Neural progenitor cell (in vitro differentiated cells): ENCODE measurements at regions not wholly inside any gene's neighbourhood (a gene's known extent, or its start where the extent isn't known, plus 50 kb on each side); places are given as distances from the start of the nearest gene placed in this dataset.

Experiments used
- DNase-seq: peaks from one replicate; pipeline ENCODE4 v3.0.0-alpha.2; 2016; ENCODE audit warnings: low spot score
- H2AFZ ChIP-seq: fragments of 200-600 bp; sonication (generic); replicated peaks from 2 replicates; pipeline ENCODE4 v1.6.1; 2016; ENCODE audit warnings: antibody characterized with exemption
- H3F3A ChIP-seq: fragments of 200-600 bp; sonication (generic); 2 replicates; pipeline ENCODE4 v1.6.1; 2016; ENCODE audit warnings: antibody characterized with exemption, low read depth
- H3K27ac ChIP-seq: fragments of 200-600 bp; sonication (generic); 2 replicates; pipeline ENCODE4 v1.5.1; 2016; ENCODE audit warnings: mild to moderate bottlenecking
- H3K27me3 ChIP-seq: fragments of 200-600 bp; sonication (generic); 2 replicates; pipeline ENCODE4 v1.6.1; 2016; ENCODE audit warnings: mild to moderate bottlenecking, moderate library complexity
- H3K36me3 ChIP-seq: fragments of 200-600 bp; sonication (generic); 2 replicates; pipeline ENCODE4 v1.5.1; 2016
- H3K4me1 ChIP-seq: fragments of 200-600 bp; sonication (generic); 2 replicates; pipeline ENCODE4 v1.6.1; 2016; ENCODE audit warnings: mixed run types
- H3K4me2 ChIP-seq: fragments of 200-600 bp; sonication (generic); 2 replicates; pipeline ENCODE4 v1.6.1; 2016
- H3K4me3 ChIP-seq: fragments of 200-600 bp; sonication (generic); 2 replicates; pipeline ENCODE4 v1.5.1; 2016
- H3K79me2 ChIP-seq: fragments of 200-600 bp; sonication (generic); 2 replicates; pipeline ENCODE4 v1.6.1; 2016; ENCODE audit warnings: low read depth
- H3K9ac ChIP-seq: fragments of 200-600 bp; sonication (generic); 2 replicates; pipeline ENCODE4 v1.6.1; 2016
- H3K9me3 ChIP-seq: fragments of 200-600 bp; sonication (generic); 2 replicates; pipeline ENCODE4 v1.5.1; 2016; ENCODE audit warnings: low read depth
- H4K20me1 ChIP-seq: fragments of 200-600 bp; sonication (generic); 2 replicates; pipeline ENCODE4 v1.6.1; 2016; ENCODE audit warnings: low read depth
- H3K27ac Mint-ChIP-seq: 3 replicates; pipeline ENCODE4 v1.8.0; 2021; ENCODE audit warnings: mixed read lengths
- H3K27me3 Mint-ChIP-seq: 2 replicates; pipeline ENCODE4 v1.8.0; 2022; ENCODE audit warnings: low read depth, mild to moderate bottlenecking, inconsistent platforms, moderate library complexity, mixed read lengths; ENCODE audit not compliant: insufficient read depth
- H3K36me3 Mint-ChIP-seq: 3 replicates; pipeline ENCODE4 v1.8.0; 2021; ENCODE audit warnings: mixed read lengths
- H3K4me1 Mint-ChIP-seq: 3 replicates; pipeline ENCODE4 v1.8.0; 2021; ENCODE audit warnings: mixed read lengths
- H3K4me3 Mint-ChIP-seq: 3 replicates; pipeline ENCODE4 v1.8.0; 2021; ENCODE audit warnings: mild to moderate bottlenecking, moderate library complexity, mixed read lengths
- H3K9me3 Mint-ChIP-seq: 3 replicates; pipeline ENCODE4 v1.8.0; 2020; ENCODE audit warnings: mixed read lengths
- EZH2 ChIP-seq: fragments of 200-600 bp; sonication (generic); IDR thresholded peaks from 2 replicates; pipeline ENCODE4 v1.6.1; 2017; ENCODE audit warnings: antibody characterized with exemption, mild to moderate bottlenecking, moderate library complexity
- EZH2phosphoT487 ChIP-seq: fragments of 200-600 bp; sonication (generic); IDR thresholded peaks from 2 replicates; pipeline ENCODE4 v1.6.1; 2017; ENCODE audit warnings: antibody characterized with exemption
- TF ChIP-seq, protein P1 (sequence below): fragments of 200-600 bp; sonication (generic); IDR thresholded peaks from 2 replicates; pipeline ENCODE4 v1.5.1; 2017; ENCODE audit warnings: antibody characterized with exemption, mild to moderate bottlenecking

GRCh38 chr6:4383910-4384638 lies 248.7 kb upstream of the ECI2 start:
- Histone ChIP-seq H3K4me2 (peak overlapping the region; percentile 46), H3K9me3 (no peaks in the 10 kb centered on the region), H3K79me2 (no peaks in the 10 kb centered on the region), H3K27ac (no peak overlapping the region), H3K36me3 (no peaks in the 10 kb centered on the region), H3K4me1 (peaks cover 30% of the 10 kb centered on the region), H4K20me1 (no peaks in the 10 kb centered on the region), H3K4me3 (peak overlapping the region; percentile 5), H3K9ac (no peak overlapping the region), H2AFZ (peak overlapping the region; percentile 15), H3K27me3 (no peaks in the 10 kb centered on the region), H3F3A (peaks cover 7% of the 10 kb centered on the region)
- no peak overlapping the region for H3K27ac Mint-ChIP-seq
- peaks cover 6% of the 10 kb centered on the region for H3K27me3 Mint-ChIP-seq
- H3K4me3 Mint-ChIP-seq: no peak overlapping the region
- H3K9me3 Mint-ChIP-seq: peaks cover 44% of the 10 kb centered on the region
- peak; percentile 62 for DNase-seq
- peaks cover 13% of the 10 kb centered on the region for H3K4me1 Mint-ChIP-seq
- TF ChIP-seq EZH2 (no peak), EZH2phosphoT487 (no peak)
- TF ChIP-seq, protein P1, sequence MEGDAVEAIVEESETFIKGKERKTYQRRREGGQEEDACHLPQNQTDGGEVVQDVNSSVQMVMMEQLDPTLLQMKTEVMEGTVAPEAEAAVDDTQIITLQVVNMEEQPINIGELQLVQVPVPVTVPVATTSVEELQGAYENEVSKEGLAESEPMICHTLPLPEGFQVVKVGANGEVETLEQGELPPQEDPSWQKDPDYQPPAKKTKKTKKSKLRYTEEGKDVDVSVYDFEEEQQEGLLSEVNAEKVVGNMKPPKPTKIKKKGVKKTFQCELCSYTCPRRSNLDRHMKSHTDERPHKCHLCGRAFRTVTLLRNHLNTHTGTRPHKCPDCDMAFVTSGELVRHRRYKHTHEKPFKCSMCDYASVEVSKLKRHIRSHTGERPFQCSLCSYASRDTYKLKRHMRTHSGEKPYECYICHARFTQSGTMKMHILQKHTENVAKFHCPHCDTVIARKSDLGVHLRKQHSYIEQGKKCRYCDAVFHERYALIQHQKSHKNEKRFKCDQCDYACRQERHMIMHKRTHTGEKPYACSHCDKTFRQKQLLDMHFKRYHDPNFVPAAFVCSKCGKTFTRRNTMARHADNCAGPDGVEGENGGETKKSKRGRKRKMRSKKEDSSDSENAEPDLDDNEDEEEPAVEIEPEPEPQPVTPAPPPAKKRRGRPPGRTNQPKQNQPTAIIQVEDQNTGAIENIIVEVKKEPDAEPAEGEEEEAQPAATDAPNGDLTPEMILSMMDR: no peak
- H3K36me3 Mint-ChIP-seq: peaks cover 7% of the 10 kb centered on the region

- no peaks in the 10 kb centered on the region for H3K27me3 ChIP-seq
- Mint-ChIP-seq H3K27me3 (peaks cover 3% of the 10 kb centered on the region), H3K4me1 (no peaks in the 10 kb centered on the region), H3K4me3 (no peak overlapping the region), H3K36me3 (peaks cover 4% of the 10 kb centered on the region), H3K27ac (no peak overlapping the region), H3K9me3 (peaks cover 39% of the 10 kb centered on the region)
- no peak overlapping the region for H3K4me2 ChIP-seq
- no peak overlapping the region for H3K4me3 ChIP-seq
- H2AFZ ChIP-seq: no peak overlapping the region
- H3K27ac ChIP-seq: no peak overlapping the region
- H3F3A ChIP-seq: no peaks in the 10 kb centered on the region
- H4K20me1 ChIP-seq: no peaks in the 10 kb centered on the region
- TF ChIP-seq, protein P1: no peak
- TF ChIP-seq EZH2phosphoT487 (no peak), EZH2 (no peak)
- H3K4me1 ChIP-seq: peaks cover 19% of the 10 kb centered on the region
- no peaks in the 10 kb centered on the region for H3K9me3 ChIP-seq
- no peak overlapping the region for H3K9ac ChIP-seq
- no peaks in the 10 kb centered on the region for H3K36me3 ChIP-seq
- DNase-seq: no peak
- H3K79me2 ChIP-seq: no peaks in the 10 kb centered on the region
These were observed 247.0 kb upstream of the ECI2 start for GRCh38 chr6:4382362-4382853.

GRCh38 chr6:4381381-4381780 lies 246.0 kb upstream of the ECI2 start:
- H3K4me1 Mint-ChIP-seq: no peaks in the 10 kb centered on the region
- Histone ChIP-seq H3K27me3 (no peaks in the 10 kb centered on the region), H3K36me3 (no peaks in the 10 kb centered on the region), H3K79me2 (no peaks in the 10 kb centered on the region), H3F3A (no peaks in the 10 kb centered on the region), H3K9me3 (no peaks in the 10 kb centered on the region), H3K4me1 (peaks cover 19% of the 10 kb centered on the region), H3K9ac (no peak overlapping the region), H3K4me2 (no peak overlapping the region), H3K27ac (no peak overlapping the region), H4K20me1 (no peaks in the 10 kb centered on the region), H2AFZ (no peak overlapping the region), H3K4me3 (no peak overlapping the region)
- H3K36me3 Mint-ChIP-seq: peaks cover 4% of the 10 kb centered on the region
- H3K27me3 Mint-ChIP-seq: peaks cover 6% of the 10 kb centered on the region
- H3K4me3 Mint-ChIP-seq: no peak overlapping the region
- DNase-seq: no peak
- H3K27ac Mint-ChIP-seq: no peak overlapping the region
- TF ChIP-seq, protein P1: no peak
- no peak for TF ChIP-seq EZH2phosphoT487
- no peak for TF ChIP-seq EZH2
- H3K9me3 Mint-ChIP-seq: peaks cover 39% of the 10 kb centered on the region
